Parathyroid adenoma (tissue), 2 donors: ENCODE measurements at regions not wholly inside any gene's neighbourhood (a gene's known extent, or its start where the extent isn't known, plus 50 kb on each side); places are given as distances from the start of the nearest gene placed in this dataset.
"Not testable (repeated sequence)": the region's sequence is repeated elsewhere in the genome, so short reads cannot be mapped to it uniquely, and the experiment has no call there.

Experiments
- H2AFZ ChIP-seq: fragments of 300-600 bp; sonication (generic); one replicate; pipeline ENCODE4 v1.7.0; 2017; ENCODE audit warnings: antibody characterized with exemption, mild to moderate bottlenecking
- H3K27ac ChIP-seq: fragments of 300-600 bp; sonication (generic); one replicate; pipeline ENCODE4 v1.7.0; 2017
- H3K27me3 ChIP-seq: fragments of 300-600 bp; sonication (generic); one replicate; pipeline ENCODE4 v1.7.0; 2017; ENCODE audit warnings: low read length; ENCODE audit not compliant: control insufficient read depth, insufficient read depth
- H3K36me3 ChIP-seq: fragments of 300-600 bp; sonication (generic); one replicate; pipeline ENCODE4 v1.7.0; 2017; ENCODE audit warnings: low read length; ENCODE audit not compliant: control insufficient read depth, insufficient read depth
- H3K4me1 ChIP-seq: fragments of 300-600 bp; sonication (generic); one replicate; pipeline ENCODE4 v1.7.0; 2017; ENCODE audit warnings: control low read depth
- H3K4me2 ChIP-seq: fragments of 300-600 bp; sonication (generic); one replicate; pipeline ENCODE4 v1.7.0; 2017; ENCODE audit warnings: low read length
- H3K4me3 ChIP-seq: fragments of 300-600 bp; sonication (generic); one replicate; pipeline ENCODE4 v1.7.0; 2017; ENCODE audit warnings: low read depth, low read length
- H3K79me2 ChIP-seq: fragments of 300-600 bp; sonication (generic); one replicate; pipeline ENCODE4 v1.7.0; 2017; ENCODE audit warnings: control low read depth
- H3K9ac ChIP-seq: fragments of 300-600 bp; sonication (generic); one replicate; pipeline ENCODE4 v1.7.0; 2017; ENCODE audit warnings: mild to moderate bottlenecking
- H3K9me3 ChIP-seq: fragments of 300-600 bp; sonication (generic); one replicate; pipeline ENCODE4 v1.7.0; 2017; ENCODE audit warnings: low read length; ENCODE audit not compliant: control insufficient read depth
- TF ChIP-seq, protein P1 (sequence below): fragments of 300-600 bp; sonication (generic); IDR thresholded peaks from one replicate; pipeline ENCODE4 v1.7.0; 2017; ENCODE audit warnings: antibody characterized with exemption, mild to moderate bottlenecking
- donor health status: primary hyperparathyroidism.

DNA sequence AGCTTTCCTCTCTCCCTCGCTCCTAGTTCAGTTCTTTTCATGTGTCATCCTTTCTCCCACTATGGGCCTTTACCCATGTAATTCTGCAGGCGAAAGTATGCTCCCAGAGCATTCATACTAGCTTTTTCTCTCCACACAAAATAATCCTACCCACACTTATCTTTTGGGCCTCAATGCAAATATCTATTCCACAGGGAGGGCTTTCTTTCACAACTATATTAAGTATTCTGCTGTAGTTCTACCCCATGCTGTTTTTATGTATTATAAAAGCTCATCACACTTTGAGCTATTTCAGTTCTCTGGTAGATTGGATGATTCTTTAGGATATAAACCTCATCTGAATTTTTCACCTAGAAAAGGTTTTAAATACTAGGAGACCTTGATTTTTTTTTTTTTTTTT, 774.6 kb upstream of the CRIM1 start:
- Histone ChIP-seq H3K4me3 (no peak overlapping the region), H3K79me2 (no peaks in the 10 kb centered on the region), H3K9ac (no peak overlapping the region), H3K9me3 (no peaks in the 10 kb centered on the region), H3K27me3 (no peaks in the 10 kb centered on the region), H3K4me1 (no peaks in the 10 kb centered on the region), H3K27ac (no peak overlapping the region), H3K36me3 (no peaks in the 10 kb centered on the region), H3K4me2 (no peak overlapping the region), H2AFZ (no peak overlapping the region)
- TF ChIP-seq, protein P1, sequence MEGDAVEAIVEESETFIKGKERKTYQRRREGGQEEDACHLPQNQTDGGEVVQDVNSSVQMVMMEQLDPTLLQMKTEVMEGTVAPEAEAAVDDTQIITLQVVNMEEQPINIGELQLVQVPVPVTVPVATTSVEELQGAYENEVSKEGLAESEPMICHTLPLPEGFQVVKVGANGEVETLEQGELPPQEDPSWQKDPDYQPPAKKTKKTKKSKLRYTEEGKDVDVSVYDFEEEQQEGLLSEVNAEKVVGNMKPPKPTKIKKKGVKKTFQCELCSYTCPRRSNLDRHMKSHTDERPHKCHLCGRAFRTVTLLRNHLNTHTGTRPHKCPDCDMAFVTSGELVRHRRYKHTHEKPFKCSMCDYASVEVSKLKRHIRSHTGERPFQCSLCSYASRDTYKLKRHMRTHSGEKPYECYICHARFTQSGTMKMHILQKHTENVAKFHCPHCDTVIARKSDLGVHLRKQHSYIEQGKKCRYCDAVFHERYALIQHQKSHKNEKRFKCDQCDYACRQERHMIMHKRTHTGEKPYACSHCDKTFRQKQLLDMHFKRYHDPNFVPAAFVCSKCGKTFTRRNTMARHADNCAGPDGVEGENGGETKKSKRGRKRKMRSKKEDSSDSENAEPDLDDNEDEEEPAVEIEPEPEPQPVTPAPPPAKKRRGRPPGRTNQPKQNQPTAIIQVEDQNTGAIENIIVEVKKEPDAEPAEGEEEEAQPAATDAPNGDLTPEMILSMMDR: no peak

DNA sequence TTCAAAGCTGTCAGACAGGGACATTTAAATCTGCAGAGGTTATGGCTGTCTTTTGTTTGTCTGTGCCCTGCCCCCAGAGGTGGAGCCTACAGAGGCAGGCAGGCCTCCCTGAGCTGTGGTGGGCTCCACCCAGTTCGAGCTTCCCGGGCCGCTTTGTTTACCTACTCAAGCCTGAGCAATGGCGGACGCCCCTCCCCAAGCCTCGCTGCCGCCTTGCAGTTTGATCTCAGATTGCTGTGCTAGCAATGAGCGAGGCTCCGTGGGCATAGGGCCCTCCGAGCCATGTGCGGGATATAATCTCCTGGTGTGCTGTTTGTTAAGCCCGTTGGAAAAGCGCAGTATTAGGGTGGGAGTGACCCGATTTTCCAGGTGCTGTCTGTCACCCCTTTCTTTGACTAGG, 787.0 kb upstream of the CRIM1 start:
- H3K27ac ChIP-seq, H3K4me2 ChIP-seq, H2AFZ ChIP-seq, H3K27me3 ChIP-seq, H3K4me1 ChIP-seq, H3K79me2 ChIP-seq, H3K9me3 ChIP-seq, H3K4me3 ChIP-seq, H3K9ac ChIP-seq, H3K36me3 ChIP-seq: not testable (repeated sequence)

DNA sequence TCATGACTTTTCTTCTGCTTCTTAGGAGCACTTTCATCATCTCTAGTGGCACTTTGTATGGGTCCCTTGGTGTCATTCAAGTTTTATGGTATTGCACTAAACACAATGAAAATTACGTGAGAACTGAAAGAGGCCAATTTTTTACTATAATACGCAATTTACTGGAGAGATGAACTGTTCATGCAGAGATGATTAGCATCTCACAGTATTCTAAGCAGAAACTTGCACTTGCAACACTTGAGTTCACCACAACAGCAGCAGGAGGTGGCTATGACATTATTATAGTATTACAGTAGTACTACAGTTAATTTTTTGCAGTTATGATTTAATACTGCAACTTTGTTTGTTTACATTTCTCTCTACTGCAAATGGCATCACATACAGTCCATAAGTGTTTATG, 793.1 kb upstream of the CRIM1 start:
- H3K36me3 ChIP-seq: no peaks in the 10 kb centered on the region
- no peaks in the 10 kb centered on the region for H3K9me3 ChIP-seq
- no peak overlapping the region for H2AFZ ChIP-seq
- no peak overlapping the region for H3K4me3 ChIP-seq
- H3K4me2 ChIP-seq: no peak overlapping the region
- H3K27ac ChIP-seq: no peak overlapping the region
- H3K9ac ChIP-seq: no peak overlapping the region
- no peaks in the 10 kb centered on the region for H3K4me1 ChIP-seq
- TF ChIP-seq, protein P1: no peak
- H3K79me2 ChIP-seq: no peaks in the 10 kb centered on the region
- no peaks in the 10 kb centered on the region for H3K27me3 ChIP-seq

DNA sequence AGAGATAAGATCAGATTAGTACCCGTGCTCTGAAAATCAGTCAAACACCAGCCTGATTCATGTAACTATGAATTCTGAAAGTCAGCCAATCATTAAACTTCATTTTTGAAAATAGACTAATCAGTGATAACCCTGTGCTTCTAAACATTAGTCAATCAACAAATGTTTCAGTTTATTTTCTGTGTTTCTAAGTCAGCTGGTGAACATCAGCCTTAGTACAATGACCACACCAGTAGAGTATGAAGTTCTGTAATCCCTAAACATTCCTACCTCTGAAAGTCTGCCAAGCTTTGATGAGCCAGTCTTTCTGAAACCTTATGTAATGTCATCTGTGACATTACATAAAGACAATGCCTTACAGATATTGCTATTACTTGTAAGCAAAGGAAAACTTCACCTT, 807.4 kb upstream of the CRIM1 start:
- H3K27me3 ChIP-seq: no peaks in the 10 kb centered on the region
- no peaks in the 10 kb centered on the region for H3K79me2 ChIP-seq
- no peaks in the 10 kb centered on the region for H3K9me3 ChIP-seq
- H3K4me2 ChIP-seq: no peak overlapping the region
- H3K36me3 ChIP-seq: no peaks in the 10 kb centered on the region
- H3K27ac ChIP-seq: no peak overlapping the region
- TF ChIP-seq, protein P1: no peak
- H2AFZ ChIP-seq: no peak overlapping the region
- H3K4me1 ChIP-seq: no peaks in the 10 kb centered on the region
- H3K9ac ChIP-seq: no peak overlapping the region
- H3K4me3 ChIP-seq: no peak overlapping the region

DNA sequence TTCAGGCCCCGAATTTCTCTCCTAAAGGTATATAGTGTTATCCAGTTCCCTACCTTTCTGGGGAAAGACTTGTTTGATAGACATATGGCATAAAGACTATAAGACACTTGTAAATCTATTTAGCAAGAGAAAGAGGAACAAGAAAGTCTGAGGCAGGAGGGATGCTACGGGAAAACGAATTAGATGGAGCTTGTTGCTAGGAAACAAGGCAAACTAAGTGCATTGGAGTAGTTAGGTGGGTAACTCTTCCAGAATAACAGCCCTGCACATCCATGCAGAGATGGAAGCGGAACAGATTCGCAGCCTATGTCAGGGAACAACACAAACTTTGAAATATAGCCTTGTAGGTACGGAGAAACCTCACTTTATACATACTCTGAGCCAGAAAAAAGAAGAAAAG, 810.3 kb upstream of the CRIM1 start:
- Histone ChIP-seq H3K27ac (no peak overlapping the region), H3K9ac (no peak overlapping the region), H3K36me3 (no peaks in the 10 kb centered on the region), H3K9me3 (no peaks in the 10 kb centered on the region), H3K4me1 (no peaks in the 10 kb centered on the region), H3K79me2 (no peaks in the 10 kb centered on the region), H3K4me3 (no peak overlapping the region), H3K4me2 (no peak overlapping the region), H3K27me3 (no peaks in the 10 kb centered on the region), H2AFZ (no peak overlapping the region)
- TF ChIP-seq, protein P1: no peak
